H9 (cell line): ENCODE measurements at regions not wholly inside any gene's neighbourhood (a gene's known extent, or its start where the extent isn't known, plus 50 kb on each side); places are given as distances from the start of the nearest gene placed in this dataset.

Experiments
- DNase-seq: peaks from one replicate; pipeline ENCODE4 v3.0.0-alpha.2; 2017
- H2AFZ ChIP-seq: one replicate; pipeline ENCODE4 v1.6.1; 2013; ENCODE audit warnings: mild to moderate bottlenecking, low read length, control low read depth, moderate library complexity
- H2AK5ac ChIP-seq: 2 replicates; pipeline ENCODE4 v1.6.1; 2013; ENCODE audit warnings: low read length, control low read depth, mixed read lengths; ENCODE audit not compliant: insufficient read length
- H2BK120ac ChIP-seq: one replicate; pipeline ENCODE4 v1.6.1; 2013; ENCODE audit warnings: low read depth, mild to moderate bottlenecking, low read length, control low read depth, inconsistent platforms; ENCODE audit not compliant: poor library complexity, severe bottlenecking
- H2BK12ac ChIP-seq: 2 replicates; pipeline ENCODE4 v1.6.1; 2013; ENCODE audit warnings: low read length, control low read depth, mixed read lengths, low read depth; ENCODE audit not compliant: insufficient read length
- H2BK15ac ChIP-seq: 2 replicates; pipeline ENCODE4 v1.6.1; 2013; ENCODE audit warnings: low read depth, low read length, control low read depth
- H2BK20ac ChIP-seq: one replicate; pipeline ENCODE4 v1.6.1; 2013; ENCODE audit warnings: low read depth, mild to moderate bottlenecking, low read length, control low read depth, inconsistent platforms; ENCODE audit not compliant: poor library complexity, severe bottlenecking
- H2BK5ac ChIP-seq: 2 replicates; pipeline ENCODE4 v1.6.1; 2013; ENCODE audit warnings: low read length, control low read depth, mixed read lengths; ENCODE audit not compliant: insufficient read length
- H3K14ac ChIP-seq: 2 replicates; pipeline ENCODE4 v1.6.1; 2013; ENCODE audit warnings: low read length, control low read depth; ENCODE audit not compliant: insufficient read depth
- H3K18ac ChIP-seq: 2 replicates; pipeline ENCODE4 v1.6.1; 2013; ENCODE audit warnings: low read depth, mild to moderate bottlenecking, mixed read lengths, low read length, control low read depth; ENCODE audit not compliant: insufficient read length
- H3K23ac ChIP-seq: 2 replicates; pipeline ENCODE4 v1.6.1; 2013; ENCODE audit warnings: low read length, control low read depth, mixed read lengths, low read depth; ENCODE audit not compliant: insufficient read length
- H3K23me2 ChIP-seq: 2 replicates; pipeline ENCODE4 v1.6.1; 2013; ENCODE audit warnings: low read depth, mild to moderate bottlenecking, mixed read lengths, low read length, control low read depth; ENCODE audit not compliant: insufficient read length, poor library complexity, severe bottlenecking
- H3K27ac ChIP-seq: 2 replicates; pipeline ENCODE4 v1.5.1; 2013; ENCODE audit warnings: low read length, control low read depth, mixed read lengths, low read depth; ENCODE audit not compliant: insufficient read length
- H3K27me3 ChIP-seq: 2 replicates; pipeline ENCODE4 v1.6.1; 2013; ENCODE audit warnings: low read length, control low read depth, inconsistent platforms; ENCODE audit not compliant: insufficient read depth
- H3K4ac ChIP-seq: 2 replicates; pipeline ENCODE4 v1.6.1; 2013; ENCODE audit warnings: low read depth, mild to moderate bottlenecking, control low read depth, inconsistent platforms, low read length, moderate library complexity
- H3K4me1 ChIP-seq: 2 replicates; pipeline ENCODE4 v1.6.1; 2013; ENCODE audit warnings: low read length, control low read depth, inconsistent platforms; ENCODE audit not compliant: insufficient read depth
- H3K4me2 ChIP-seq: 2 replicates; pipeline ENCODE4 v1.6.1; 2013; ENCODE audit warnings: low read length, control low read depth, mixed read lengths; ENCODE audit not compliant: insufficient read length, insufficient read depth
- H3K56ac ChIP-seq: 2 replicates; pipeline ENCODE4 v1.6.1; 2013; ENCODE audit warnings: low read depth, mild to moderate bottlenecking, mixed read lengths, low read length, control low read depth; ENCODE audit not compliant: insufficient read length
- H3K79me1 ChIP-seq: 2 replicates; pipeline ENCODE4 v1.6.1; 2013; ENCODE audit warnings: low read depth, mild to moderate bottlenecking, moderate library complexity, low read length, control low read depth, inconsistent platforms; ENCODE audit not compliant: insufficient read depth, poor library complexity, severe bottlenecking
- H3K79me2 ChIP-seq: 2 replicates; pipeline ENCODE4 v1.6.1; 2013; ENCODE audit warnings: low read length, control low read depth, inconsistent platforms; ENCODE audit not compliant: insufficient read depth
- H3K9ac ChIP-seq: 2 replicates; pipeline ENCODE4 v1.6.1; 2013; ENCODE audit warnings: low read length, control low read depth, mixed read lengths; ENCODE audit not compliant: insufficient read length; ENCODE audit errors: extremely low read depth
- H3K9me3 ChIP-seq: one replicate; pipeline ENCODE4 v1.6.1; 2013; ENCODE audit warnings: low read depth, low read length, inconsistent platforms; ENCODE audit not compliant: control insufficient read depth
- H3T11ph ChIP-seq: one replicate; pipeline ENCODE4 v1.6.1; 2013; ENCODE audit warnings: mild to moderate bottlenecking, low read length, control low read depth, inconsistent platforms
- H4K20me1 ChIP-seq: one replicate; pipeline ENCODE4 v1.6.1; 2013; ENCODE audit not compliant: control insufficient read depth, insufficient read length, insufficient read depth
- H4K5ac ChIP-seq: 2 replicates; pipeline ENCODE4 v1.6.1; 2013; ENCODE audit warnings: low read depth, mild to moderate bottlenecking, mixed read lengths, low read length, control low read depth; ENCODE audit not compliant: insufficient read length
- H4K8ac ChIP-seq: replicated peaks from 2 replicates; pipeline ENCODE4 v1.6.1; 2013; ENCODE audit warnings: low read length, control low read depth, mixed read lengths, low read depth; ENCODE audit not compliant: insufficient read length
- H4K91ac ChIP-seq: 2 replicates; pipeline ENCODE4 v1.6.1; 2013; ENCODE audit warnings: low read depth, mild to moderate bottlenecking, moderate library complexity, mixed read lengths, low read length, control low read depth; ENCODE audit not compliant: insufficient read length
- H3K27ac Mint-ChIP-seq, 3 experiments: 2 replicates in 2 of 3; 3 replicates in 1 of 3; pipeline ENCODE4 v1.8.0; 2020 to 2021; ENCODE audit warnings: mixed read lengths in 3 of 3, mild to moderate bottlenecking in 1 of 3, moderate library complexity in 1 of 3
- H3K27me3 Mint-ChIP-seq: 2 replicates; pipeline ENCODE4 v1.8.0; 2021; ENCODE audit warnings: low read depth, mild to moderate bottlenecking, moderate library complexity, mixed read lengths
- H3K36me3 Mint-ChIP-seq, 3 experiments: 2 replicates in 2 of 3; 3 replicates in 1 of 3; pipeline ENCODE4 v1.8.0; 2020 to 2021; ENCODE audit warnings: low read depth in 3 of 3, mixed read lengths in 3 of 3; ENCODE audit not compliant: insufficient read depth in 1 of 3
- H3K4me1 Mint-ChIP-seq, 2 experiments: 2 replicates each; pipeline ENCODE4 v1.8.0; 2020; ENCODE audit warnings: mixed read lengths in 2 of 2
- H3K4me3 Mint-ChIP-seq, 2 experiments: 2 replicates in 1 of 2; 3 replicates in 1 of 2; pipeline ENCODE4 v1.8.0; 2020 to 2021; ENCODE audit warnings: mild to moderate bottlenecking in 2 of 2, mixed read lengths in 2 of 2, moderate library complexity in 1 of 2
- H3K9me3 Mint-ChIP-seq, 2 experiments: 2 replicates in 1 of 2; 3 replicates in 1 of 2; pipeline ENCODE4 v1.8.0; 2020; ENCODE audit warnings: mild to moderate bottlenecking in 2 of 2, mixed read lengths in 2 of 2, moderate library complexity in 1 of 2
- CTCF ChIP-seq: fragments of 200-600 bp; sonication (generic); conservative IDR thresholded peaks from 3 replicates; pipeline ENCODE4 v1.8.0; 2021; ENCODE audit warnings: antibody characterized with exemption, mild to moderate bottlenecking
- WGBS: extraction: QIAGEN DNeasy Blood & Tissue Kit; methylation state at CpG from one replicate; pipeline ENCODE4 v1.1.7; 2013; ENCODE audit warnings: missing lambda C conversion rate, low lambda C conversion rate, mixed read lengths; ENCODE audit not compliant: insufficient read length; ENCODE audit errors: extremely low coverage; 5-methylcytosine and 5-hydroxymethylcytosine counted together

- no peak overlapping the region for H4K91ac ChIP-seq
- Mint-ChIP-seq H3K27me3 (no peaks in the 10 kb centered on the region), H3K4me1 (peaks cover 12 to 13% of the 10 kb centered on the region in 2 experiments), H3K36me3 (no peaks in the 10 kb centered on the region; a peak in 1 of 7 replicates), H3K27ac (no peak overlapping the region), H3K9me3 (no peaks in the 10 kb centered on the region), H3K4me3 (no peak overlapping the region)
- no peaks in the 10 kb centered on the region for H3K27me3 ChIP-seq
- no peak overlapping the region for H3K4ac ChIP-seq
- no peaks in the 10 kb centered on the region for H3K23me2 ChIP-seq
- H2BK5ac ChIP-seq: no peak overlapping the region
- WGBS: no CpG with 5 or more reads among the region's 8 CpGs
- H3K27ac ChIP-seq: no peak overlapping the region
- H2BK15ac ChIP-seq: no peak overlapping the region
- no peak overlapping the region for H2BK12ac ChIP-seq
- no peak overlapping the region for H2BK20ac ChIP-seq
- H4K20me1 ChIP-seq: no peaks in the 10 kb centered on the region
- no peak for DNase-seq
- no peak overlapping the region for H2BK120ac ChIP-seq
- H3T11ph ChIP-seq: no peak overlapping the region
- no peak overlapping the region for H3K18ac ChIP-seq
- no peak for TF ChIP-seq CTCF
- H3K4me2 ChIP-seq: no peak overlapping the region
- no peaks in the 10 kb centered on the region for H3K9me3 ChIP-seq
- H4K8ac ChIP-seq: no peak overlapping the region
- no peak overlapping the region for H3K56ac ChIP-seq
- H2AFZ ChIP-seq: no peak overlapping the region
- H2AK5ac ChIP-seq: no peak overlapping the region
- H3K14ac ChIP-seq: no peak overlapping the region
- H4K5ac ChIP-seq: no peak overlapping the region
- H3K4me1 ChIP-seq: no peaks in the 10 kb centered on the region
- no peak overlapping the region for H3K9ac ChIP-seq
- no peaks in the 10 kb centered on the region for H3K79me2 ChIP-seq
- no peaks in the 10 kb centered on the region for H3K79me1 ChIP-seq
- no peak overlapping the region for H3K23ac ChIP-seq
Observed at GRCh38 chr13:106089261-106089980, 446.0 kb downstream of the EFNB2 start.
